Type B pancreatic cell (in vitro differentiated cells): ENCODE measurements at regions not wholly inside any gene's neighbourhood (a gene's known extent, or its start where the extent isn't known, plus 50 kb on each side); places are given as distances from the start of the nearest gene placed in this dataset.
"Not testable (repeated sequence)": the region's sequence is repeated elsewhere in the genome, so short reads cannot be mapped to it uniquely, and the experiment has no call there.

Experiments
- DNase-seq: peaks from one replicate; pipeline ENCODE4 v3.0.0; 2021; ENCODE audit warnings: mixed read lengths; ENCODE audit not compliant: unreplicated experiment; ENCODE audit errors: extremely low spot score
- H3K27ac Mint-ChIP-seq: 2 replicates; pipeline ENCODE4 v1.8.0; 2021; ENCODE audit warnings: mild to moderate bottlenecking, mixed read lengths
- H3K27me3 Mint-ChIP-seq: 2 replicates; pipeline ENCODE4 v1.8.0; 2021; ENCODE audit warnings: mixed read lengths
- H3K36me3 Mint-ChIP-seq: 2 replicates; pipeline ENCODE4 v1.8.0; 2021; ENCODE audit warnings: mixed read lengths
- H3K4me1 Mint-ChIP-seq: one replicate; pipeline ENCODE4 v1.8.0; 2021; ENCODE audit warnings: mixed read lengths; ENCODE audit not compliant: unreplicated experiment
- H3K4me3 Mint-ChIP-seq: 2 replicates; pipeline ENCODE4 v1.8.0; 2021; ENCODE audit warnings: mild to moderate bottlenecking, mixed read lengths
- H3K9me3 Mint-ChIP-seq: 2 replicates; pipeline ENCODE4 v1.8.0; 2021; ENCODE audit warnings: mixed read lengths
- TF ChIP-seq, protein P1 (sequence below): fragments of 200-600 bp; sonication (generic); conservative IDR thresholded peaks from 2 replicates; pipeline ENCODE4 v1.5.0; 2021; ENCODE audit warnings: antibody characterized with exemption, mild to moderate bottlenecking

DNA sequence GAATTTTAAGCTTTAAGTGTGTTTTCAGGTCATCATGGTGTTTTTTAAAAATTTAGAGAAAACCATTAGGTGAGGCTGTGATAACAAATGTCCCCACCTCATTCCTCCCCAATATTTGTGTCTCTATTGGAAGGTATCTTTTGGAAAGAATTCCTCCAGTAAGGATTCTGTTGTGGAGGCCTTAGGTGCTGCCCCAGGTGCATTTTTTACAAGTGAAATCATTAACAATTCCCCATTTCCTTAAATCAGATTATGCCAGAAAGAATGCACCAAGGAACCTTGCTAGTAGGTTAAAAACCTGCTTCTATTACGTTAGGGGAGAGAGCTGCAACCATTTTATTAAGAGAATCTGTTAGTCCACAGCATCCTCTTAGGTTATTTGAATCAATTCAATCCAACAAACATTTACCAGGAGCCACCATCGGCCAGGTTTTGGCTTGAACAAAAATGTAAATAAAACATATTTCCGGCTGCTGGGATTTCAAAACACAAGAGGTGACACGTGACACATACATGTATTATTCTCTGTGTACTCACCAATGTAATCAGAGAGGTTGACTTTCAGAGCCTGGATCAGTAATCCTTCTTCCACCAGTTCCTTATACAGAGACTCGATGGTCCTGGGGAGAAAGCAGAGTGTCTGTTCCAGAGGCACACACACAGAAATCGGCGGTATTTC, 112.5 kb upstream of the ASB18 start:
- Mint-ChIP-seq H3K27me3 (no peaks in the 10 kb centered on the region), H3K36me3 (no peaks in the 10 kb centered on the region), H3K4me3 (no peak overlapping the region), H3K4me1 (no peaks in the 10 kb centered on the region), H3K27ac (no peak overlapping the region), H3K9me3 (peaks cover 6% of the 10 kb centered on the region)
- DNase-seq = no peak
- TF ChIP-seq, protein P1, sequence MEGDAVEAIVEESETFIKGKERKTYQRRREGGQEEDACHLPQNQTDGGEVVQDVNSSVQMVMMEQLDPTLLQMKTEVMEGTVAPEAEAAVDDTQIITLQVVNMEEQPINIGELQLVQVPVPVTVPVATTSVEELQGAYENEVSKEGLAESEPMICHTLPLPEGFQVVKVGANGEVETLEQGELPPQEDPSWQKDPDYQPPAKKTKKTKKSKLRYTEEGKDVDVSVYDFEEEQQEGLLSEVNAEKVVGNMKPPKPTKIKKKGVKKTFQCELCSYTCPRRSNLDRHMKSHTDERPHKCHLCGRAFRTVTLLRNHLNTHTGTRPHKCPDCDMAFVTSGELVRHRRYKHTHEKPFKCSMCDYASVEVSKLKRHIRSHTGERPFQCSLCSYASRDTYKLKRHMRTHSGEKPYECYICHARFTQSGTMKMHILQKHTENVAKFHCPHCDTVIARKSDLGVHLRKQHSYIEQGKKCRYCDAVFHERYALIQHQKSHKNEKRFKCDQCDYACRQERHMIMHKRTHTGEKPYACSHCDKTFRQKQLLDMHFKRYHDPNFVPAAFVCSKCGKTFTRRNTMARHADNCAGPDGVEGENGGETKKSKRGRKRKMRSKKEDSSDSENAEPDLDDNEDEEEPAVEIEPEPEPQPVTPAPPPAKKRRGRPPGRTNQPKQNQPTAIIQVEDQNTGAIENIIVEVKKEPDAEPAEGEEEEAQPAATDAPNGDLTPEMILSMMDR = no peak

DNA sequence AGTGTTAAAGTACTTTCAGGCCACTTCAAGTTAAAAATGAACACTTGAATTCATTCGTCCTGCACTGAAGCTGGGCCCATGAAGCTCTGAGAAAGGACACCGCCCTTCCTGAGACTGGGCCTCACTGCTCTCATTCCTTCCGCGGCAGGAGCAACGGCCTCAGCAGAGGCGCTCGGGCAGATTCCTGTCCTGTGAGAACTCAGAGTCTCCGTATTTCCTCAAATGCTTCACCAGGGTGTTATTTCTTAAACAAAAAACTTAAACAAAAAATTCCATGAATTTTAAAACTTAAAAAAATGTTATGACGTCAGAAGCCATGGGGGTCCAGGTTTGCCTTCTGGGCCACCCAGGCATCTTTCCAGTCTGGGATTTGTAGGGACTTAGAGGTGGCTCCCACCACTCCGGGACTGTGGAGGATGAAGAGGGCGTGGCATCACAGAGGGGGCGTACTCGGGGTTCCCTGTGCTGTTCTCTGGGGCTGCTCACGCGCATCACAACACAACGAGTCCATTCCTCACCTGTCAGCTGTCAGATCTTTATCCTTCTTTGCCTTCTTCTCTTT, 115.9 kb upstream of the ASB18 start:
- Mint-ChIP-seq H3K4me3 (no peak overlapping the region), H3K4me1 (no peaks in the 10 kb centered on the region), H3K27ac (no peak overlapping the region), H3K36me3 (no peaks in the 10 kb centered on the region), H3K27me3 (no peaks in the 10 kb centered on the region), H3K9me3 (no peaks in the 10 kb centered on the region)
- DNase-seq = no peak
- TF ChIP-seq, protein P1 = no peak

DNA sequence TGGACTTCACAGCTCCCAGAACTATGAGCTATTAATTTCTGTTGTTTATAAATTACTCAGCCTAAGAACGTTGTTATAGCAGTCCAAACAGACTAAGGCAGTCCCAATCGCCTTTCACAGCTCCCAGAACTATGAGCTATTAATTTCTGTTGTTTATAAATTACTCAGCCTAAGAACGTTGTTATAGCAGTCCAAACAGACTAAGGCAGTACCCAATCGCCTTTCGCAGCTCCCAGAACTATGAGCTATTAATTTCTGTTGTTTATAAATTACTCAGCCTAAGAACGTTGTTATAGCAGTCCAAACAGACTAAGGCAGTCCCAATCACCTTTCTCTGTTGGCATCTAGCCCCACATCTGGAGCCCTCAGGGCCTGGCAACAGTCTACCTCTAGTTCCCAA, 117.0 kb upstream of the ASB18 start:
- not testable (repeated sequence) for H3K4me1 Mint-ChIP-seq, DNase-seq, H3K27me3 Mint-ChIP-seq, H3K9me3 Mint-ChIP-seq, H3K4me3 Mint-ChIP-seq, H3K27ac Mint-ChIP-seq, H3K36me3 Mint-ChIP-seq

DNA sequence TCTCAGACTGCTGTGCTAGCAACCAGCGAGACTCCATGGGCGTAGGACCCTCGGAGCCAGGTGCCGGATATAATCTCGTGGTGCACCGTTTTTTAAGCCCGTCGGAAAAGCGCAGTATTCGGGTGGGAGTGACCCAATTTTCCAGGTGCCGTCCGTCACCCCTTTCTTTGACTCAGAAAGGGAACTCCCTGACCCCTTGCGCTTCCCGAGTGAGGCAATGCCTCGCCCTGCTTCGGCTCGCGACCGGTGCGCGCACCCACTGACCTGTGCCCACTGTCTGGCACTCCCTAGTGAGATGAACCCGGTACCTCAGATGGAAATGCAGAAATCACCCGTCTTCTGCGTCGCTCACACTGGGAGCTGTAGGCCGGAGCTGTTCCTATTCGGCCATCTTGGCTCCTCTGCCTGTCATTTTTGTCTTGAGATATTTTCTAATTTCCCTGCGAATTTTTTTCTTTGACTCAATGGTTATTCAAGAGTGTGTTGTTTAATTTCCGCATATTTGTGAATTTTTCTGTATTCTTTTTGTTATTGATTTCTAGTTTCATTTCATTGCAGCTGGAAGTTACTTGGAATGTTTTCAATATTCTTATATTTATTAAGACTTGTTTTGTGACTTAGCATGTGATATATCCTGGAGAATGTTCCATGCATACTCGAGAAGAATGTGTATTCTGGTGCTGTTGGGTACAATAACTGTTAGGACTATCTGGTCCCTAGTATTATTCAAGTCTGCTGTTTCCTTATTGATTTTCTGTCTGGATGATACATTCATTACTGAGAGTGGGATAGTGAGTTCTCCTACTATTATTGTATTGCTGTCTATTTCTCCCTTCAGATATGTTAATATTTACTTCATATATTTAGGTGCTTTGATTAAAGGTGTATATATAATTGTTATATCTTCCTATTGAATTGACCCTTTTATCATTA, 125.3 kb upstream of the ASB18 start:
- DNase-seq, H3K27ac Mint-ChIP-seq, H3K27me3 Mint-ChIP-seq, H3K4me1 Mint-ChIP-seq, H3K36me3 Mint-ChIP-seq, H3K9me3 Mint-ChIP-seq, H3K4me3 Mint-ChIP-seq: not testable (repeated sequence)

DNA sequence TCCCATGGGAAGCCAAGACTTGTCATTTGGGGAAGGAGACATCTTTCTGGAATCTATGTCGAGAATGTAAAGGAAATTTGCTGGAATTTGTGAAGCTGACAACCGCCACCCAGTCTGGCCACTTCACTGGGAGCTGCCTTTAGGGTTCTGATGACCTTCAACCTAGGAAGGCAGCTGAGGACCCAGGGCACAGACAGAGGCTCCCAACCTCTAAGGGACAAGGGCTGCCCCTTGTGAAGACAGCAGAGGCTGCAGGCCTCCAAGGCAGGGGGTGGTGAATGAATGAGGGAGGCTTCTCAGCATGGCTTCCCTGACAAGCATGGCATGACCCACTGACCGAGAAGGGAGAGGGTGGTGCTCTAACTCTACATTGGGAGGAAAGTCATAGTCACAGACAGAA, 128.9 kb upstream of the ASB18 start:
- H3K27me3 Mint-ChIP-seq = no peaks in the 10 kb centered on the region
- H3K9me3 Mint-ChIP-seq = no peaks in the 10 kb centered on the region
- no peak for DNase-seq
- no peak overlapping the region for H3K27ac Mint-ChIP-seq
- TF ChIP-seq, protein P1 = no peak
- H3K4me3 Mint-ChIP-seq = no peak overlapping the region
- H3K36me3 Mint-ChIP-seq = peaks cover 9% of the 10 kb centered on the region
- H3K4me1 Mint-ChIP-seq = no peaks in the 10 kb centered on the region

DNA sequence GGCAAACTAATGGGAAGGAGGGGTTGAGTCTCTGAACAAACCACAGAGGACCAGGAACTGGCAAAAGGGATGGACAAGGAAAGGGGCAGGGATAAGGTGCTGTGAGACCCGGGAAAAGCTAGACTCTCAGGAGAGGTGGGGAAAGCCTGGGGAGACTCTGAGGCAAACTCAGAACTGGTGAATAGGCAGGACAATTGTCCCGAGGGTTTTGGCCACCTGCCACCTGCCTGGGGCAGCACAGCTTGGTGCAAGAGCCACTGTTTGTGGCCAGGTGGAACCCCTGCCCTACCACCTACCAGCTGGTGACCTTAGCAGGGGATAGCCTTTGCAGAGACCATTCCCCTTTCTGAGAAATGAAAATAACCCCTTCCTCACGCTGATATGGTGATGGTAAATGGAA, 129.4 kb upstream of the ASB18 start:
- Mint-ChIP-seq H3K27ac (no peak overlapping the region), H3K9me3 (no peaks in the 10 kb centered on the region), H3K4me3 (no peak overlapping the region), H3K4me1 (no peaks in the 10 kb centered on the region), H3K27me3 (no peaks in the 10 kb centered on the region), H3K36me3 (peaks cover 9% of the 10 kb centered on the region)
- TF ChIP-seq, protein P1 = no peak
- DNase-seq = no peak
